Muscle layer of duodenum (tissue), 2 donors: ENCODE measurements at regions not wholly inside any gene's neighbourhood (a gene's known extent, or its start where the extent isn't known, plus 50 kb on each side); places are given as distances from the start of the nearest gene placed in this dataset.

Experiments
- H3K27ac ChIP-seq: one replicate; pipeline ENCODE4 v1.7.0; 2013; ENCODE audit warnings: mild to moderate bottlenecking, low read length
- H3K27me3 ChIP-seq: one replicate; pipeline ENCODE4 v1.7.0; 2013; ENCODE audit warnings: low read depth, mild to moderate bottlenecking, control low read depth, low read length
- H3K36me3 ChIP-seq, 2 donors: one replicate each; pipeline ENCODE4 v1.7.0; 2013; ENCODE audit warnings: low read length in 2 of 2, control low read depth in 1 of 2, mild to moderate bottlenecking in 1 of 2; ENCODE audit not compliant: insufficient read depth in 2 of 2, control insufficient read depth in 1 of 2
- H3K4me1 ChIP-seq, 2 donors: one replicate each; pipeline ENCODE4 v1.7.0; 2013; ENCODE audit warnings: low read length in 2 of 2, mild to moderate bottlenecking in 2 of 2, control low read depth in 1 of 2, moderate library complexity in 1 of 2; ENCODE audit not compliant: insufficient read depth in 2 of 2, control insufficient read depth in 1 of 2
- H3K4me3 ChIP-seq, 2 donors: one replicate each; pipeline ENCODE4 v1.7.0; 2013; ENCODE audit warnings: low read length in 2 of 2, low read depth in 1 of 2, mild to moderate bottlenecking in 1 of 2
- H3K9me3 ChIP-seq, 2 donors: one replicate each; pipeline ENCODE4 v1.7.0; 2013; ENCODE audit warnings: low read length in 2 of 2, control low read depth in 1 of 2, mild to moderate bottlenecking in 1 of 2; ENCODE audit not compliant: control insufficient read depth in 1 of 2
- donor health status: healthy.

GRCh38 chr4:125801924-125802323 is 487.2 kb downstream of the FAT4 start:
- Histone ChIP-seq H3K9me3 (no peaks in the 10 kb centered on the region), H3K36me3 (no peaks in the 10 kb centered on the region), H3K4me1 (no peaks in the 10 kb centered on the region), H3K27me3 (no peaks in the 10 kb centered on the region), H3K27ac (no peak overlapping the region), H3K4me3 (no peak overlapping the region)

- H3K27ac ChIP-seq, result no peak overlapping the region
- H3K4me3 ChIP-seq, result no peak overlapping the region
- H3K4me1 ChIP-seq, result no peaks in the 10 kb centered on the region
- no peaks in the 10 kb centered on the region for H3K36me3 ChIP-seq
- H3K9me3 ChIP-seq, result no peaks in the 10 kb centered on the region
- H3K27me3 ChIP-seq, result no peaks in the 10 kb centered on the region
These were observed 493.3 kb downstream of the FAT4 start for GRCh38 chr4:125808022-125808421.

- H3K4me1 ChIP-seq, result no peaks in the 10 kb centered on the region
- no peaks in the 10 kb centered on the region for H3K27me3 ChIP-seq
- no peak overlapping the region for H3K4me3 ChIP-seq
- H3K9me3 ChIP-seq, result no peaks in the 10 kb centered on the region
- H3K27ac ChIP-seq, result no peak overlapping the region
- no peaks in the 10 kb centered on the region for H3K36me3 ChIP-seq
These were observed 493.8 kb downstream of the FAT4 start for GRCh38 chr4:125808570-125808969.

GRCh38 chr4:125811892-125812291 is 497.1 kb downstream of the FAT4 start:
- Histone ChIP-seq H3K4me1 (no peaks in the 10 kb centered on the region), H3K9me3 (no peaks in the 10 kb centered on the region), H3K27ac (no peak overlapping the region), H3K36me3 (no peaks in the 10 kb centered on the region), H3K27me3 (no peaks in the 10 kb centered on the region), H3K4me3 (no peak overlapping the region)

- no peak overlapping the region for H3K4me3 ChIP-seq
- no peaks in the 10 kb centered on the region for H3K4me1 ChIP-seq
- H3K27me3 ChIP-seq, result no peaks in the 10 kb centered on the region
- H3K36me3 ChIP-seq, result no peaks in the 10 kb centered on the region
- no peaks in the 10 kb centered on the region for H3K9me3 ChIP-seq
- H3K27ac ChIP-seq, result no peak overlapping the region
These were observed 512.3 kb downstream of the FAT4 start for GRCh38 chr4:125826801-125827695.

- H3K36me3 ChIP-seq, result no peaks in the 10 kb centered on the region
- H3K27ac ChIP-seq, result no peak overlapping the region
- no peaks in the 10 kb centered on the region for H3K27me3 ChIP-seq
- H3K9me3 ChIP-seq, result no peaks in the 10 kb centered on the region
- H3K4me1 ChIP-seq, result no peaks in the 10 kb centered on the region
- H3K4me3 ChIP-seq, result no peak overlapping the region
These were observed 512.9 kb downstream of the FAT4 start for GRCh38 chr4:125827696-125828052.

GRCh38 chr4:125828346-125828745 is 513.6 kb downstream of the FAT4 start:
- H3K4me1 ChIP-seq, result no peaks in the 10 kb centered on the region

GRCh38 chr4:125832161-125832560 is 517.4 kb downstream of the FAT4 start:
- Histone ChIP-seq H3K27ac (no peak overlapping the region), H3K4me3 (no peak overlapping the region), H3K36me3 (no peaks in the 10 kb centered on the region), H3K9me3 (no peaks in the 10 kb centered on the region), H3K4me1 (no peaks in the 10 kb centered on the region), H3K27me3 (no peaks in the 10 kb centered on the region)

More at GRCh38 chr4:125828346-125828745, 513.6 kb downstream of the FAT4 start:
- Histone ChIP-seq H3K9me3 (no peaks in the 10 kb centered on the region), H3K27me3 (no peaks in the 10 kb centered on the region), H3K4me3 (no peak overlapping the region), H3K27ac (no peak overlapping the region), H3K36me3 (no peaks in the 10 kb centered on the region)

GRCh38 chr4:125836597-125837195 is 521.9 kb downstream of the FAT4 start:
- no peaks in the 10 kb centered on the region for H3K36me3 ChIP-seq
- no peak overlapping the region for H3K27ac ChIP-seq
- no peaks in the 10 kb centered on the region for H3K4me1 ChIP-seq
- H3K4me3 ChIP-seq, result no peak overlapping the region
- H3K27me3 ChIP-seq, result no peaks in the 10 kb centered on the region
- H3K9me3 ChIP-seq, result no peaks in the 10 kb centered on the region

GRCh38 chr4:125837493-125838201 is 522.9 kb downstream of the FAT4 start:
- no peaks in the 10 kb centered on the region for H3K9me3 ChIP-seq
- H3K27me3 ChIP-seq, result no peaks in the 10 kb centered on the region
- H3K4me3 ChIP-seq, result no peak overlapping the region
- no peak overlapping the region for H3K27ac ChIP-seq
- no peaks in the 10 kb centered on the region for H3K36me3 ChIP-seq
- H3K4me1 ChIP-seq, result no peaks in the 10 kb centered on the region

GRCh38 chr4:125838202-125838601 is 523.4 kb downstream of the FAT4 start:
- Histone ChIP-seq H3K27me3 (no peaks in the 10 kb centered on the region), H3K36me3 (no peaks in the 10 kb centered on the region), H3K9me3 (no peaks in the 10 kb centered on the region), H3K4me1 (no peaks in the 10 kb centered on the region), H3K4me3 (no peak overlapping the region), H3K27ac (no peak overlapping the region)
